HEK293 (cell line): ENCODE measurements at regions not wholly inside any gene's neighbourhood (a gene's known extent, or its start where the extent isn't known, plus 50 kb on each side); places are given as distances from the start of the nearest gene placed in this dataset.

Experiments
- CTCF ChIA-PET: fragments of 350-600 bp; formaldehyde crosslinking; extraction: SDS; loops from one replicate; lab custom pipeline; 2021; ENCODE audit warnings: antibody characterized with exemption; lab: Yijun Ruan, JAX
- POLR2A ChIA-PET: fragments of 300-600 bp; formaldehyde crosslinking; extraction: SDS; loops from one replicate; lab custom pipeline; 2020; ENCODE audit warnings: antibody characterized with exemption, inconsistent platforms; lab: Yijun Ruan, JAX
- H3K27ac ChIP-seq: fragments of 200-500 bp; sonication (Bioruptor generic); 2 replicates; pipeline ENCODE4 v1.5.1; 2014; ENCODE audit warnings: low read depth, low read length, control low read depth, inconsistent platforms; ENCODE audit errors: extremely low read depth
- H3K36me3 ChIP-seq, 2 experiments: fragments of 200-500 bp in 1 of 2; sonication (Bioruptor generic) in 1 of 2; 1 replicate in 1 of 2; 2 replicates in 1 of 2; pipeline ENCODE4 v1.5.1; 2014 to 2017; ENCODE audit warnings: inconsistent platforms in 2 of 2, low read length in 2 of 2; ENCODE audit not compliant: control insufficient read depth in 2 of 2, insufficient read depth in 1 of 2
- H3K4me1 ChIP-seq: fragments of 200-500 bp; sonication (Bioruptor generic); 2 replicates; pipeline ENCODE4 v1.5.1; 2014; ENCODE audit warnings: mild to moderate bottlenecking, low read length, inconsistent platforms; ENCODE audit not compliant: control insufficient read depth, insufficient read depth
- H3K4me3 ChIP-seq: 2 replicates; pipeline ENCODE4 v1.5.1; 2011; ENCODE audit warnings: low read depth, mild to moderate bottlenecking, control low read depth, low read length, moderate library complexity
- H3K9me3 ChIP-seq: fragments of 200-500 bp; sonication (Bioruptor generic); 2 replicates; pipeline ENCODE4 v1.5.1; 2014; ENCODE audit warnings: low read depth, low read length, inconsistent platforms; ENCODE audit not compliant: control insufficient read depth, insufficient read depth
- EGR2 ChIP-seq: fragments of 450-650 bp; formaldehyde crosslinking; IDR thresholded peaks from 2 replicates; pipeline ENCODE4 v1.5.1; 2016; ENCODE audit warnings: low read depth, missing biosample characterization, missing genetic modification characterization
- MYNN ChIP-seq: fragments of 450-650 bp; formaldehyde crosslinking; IDR thresholded peaks from 2 replicates; pipeline ENCODE4 v1.5.1; 2016; ENCODE audit warnings: missing biosample characterization, missing genetic modification characterization, borderline replicate concordance
- ZBTB1 ChIP-seq: fragments of 450-650 bp; formaldehyde crosslinking; IDR thresholded peaks from 2 replicates; pipeline ENCODE4 v1.5.1; 2016; ENCODE audit warnings: missing biosample characterization, missing genetic modification characterization
- ZFHX2 ChIP-seq: fragments of 450-650 bp; formaldehyde crosslinking; conservative IDR thresholded peaks from 2 replicates; pipeline ENCODE4 v1.5.1; 2016; ENCODE audit warnings: missing biosample characterization, missing genetic modification characterization
- ZFP3 ChIP-seq: fragments of 450-650 bp; formaldehyde crosslinking; IDR thresholded peaks from 2 replicates; pipeline ENCODE4 v1.5.1; 2016; ENCODE audit warnings: low read depth, missing biosample characterization, missing genetic modification characterization
- ZNF112 ChIP-seq: fragments of 450-650 bp; formaldehyde crosslinking; IDR thresholded peaks from 2 replicates; pipeline ENCODE4 v1.5.0; 2017; ENCODE audit warnings: missing biosample characterization, missing genetic modification characterization
- ZNF146 ChIP-seq: fragments of 450-650 bp; formaldehyde crosslinking; IDR thresholded peaks from 2 replicates; pipeline ENCODE4 v1.5.1; 2016; ENCODE audit warnings: missing biosample characterization, missing genetic modification characterization
- ZNF221 ChIP-seq: fragments of 450-650 bp; formaldehyde crosslinking; IDR thresholded peaks from 2 replicates; pipeline ENCODE4 v1.5.1; 2017; ENCODE audit warnings: missing biosample characterization, missing genetic modification characterization, borderline replicate concordance
- ZNF274 ChIP-seq, 2 experiments: fragments of 200-500 bp in 1 of 2; fragments of 450-650 bp in 1 of 2; sonication (Bioruptor generic) in 1 of 2; formaldehyde crosslinking in 1 of 2; IDR thresholded peaks; 2 replicates each; pipeline versions ENCODE4 v1.5.1 to v1.6.1; 2014 to 2016; ENCODE audit warnings: borderline replicate concordance in 1 of 2, inconsistent platforms in 1 of 2, low read length in 1 of 2, missing biosample characterization in 1 of 2, missing genetic modification characterization in 1 of 2
- ZNF37A ChIP-seq: fragments of 450-650 bp; IDR thresholded peaks from 2 replicates; pipeline ENCODE4 v1.5.1; 2018; ENCODE audit warnings: missing biosample characterization, missing genetic modification characterization
- ZNF394 ChIP-seq: fragments of 450-650 bp; formaldehyde crosslinking; IDR thresholded peaks from 2 replicates; pipeline ENCODE4 v1.5.1; 2016; ENCODE audit warnings: missing biosample characterization, missing genetic modification characterization, mild to moderate bottlenecking, moderate library complexity, borderline replicate concordance
- ZNF423 ChIP-seq: fragments of 450-650 bp; formaldehyde crosslinking; IDR thresholded peaks from 2 replicates; pipeline ENCODE4 v1.5.1; 2016; ENCODE audit warnings: missing biosample characterization, missing genetic modification characterization
- ZNF449 ChIP-seq: fragments of 450-650 bp; formaldehyde crosslinking; IDR thresholded peaks from 2 replicates; pipeline ENCODE4 v1.5.1; 2017; ENCODE audit warnings: missing biosample characterization, mild to moderate bottlenecking, missing genetic modification characterization, moderate library complexity
- ZNF843 ChIP-seq: fragments of 450-650 bp; formaldehyde crosslinking; IDR thresholded peaks from 2 replicates; pipeline ENCODE4 v1.5.1; 2016; ENCODE audit warnings: missing biosample characterization, missing genetic modification characterization
- TF ChIP-seq, protein P1 (sequence below): fragments of 450-650 bp; formaldehyde crosslinking; conservative IDR thresholded peaks from 2 replicates; pipeline ENCODE4 v1.5.1; 2016; ENCODE audit warnings: low read depth, missing biosample characterization, missing genetic modification characterization
- TF ChIP-seq, protein P2 (sequence below): fragments of 450-650 bp; formaldehyde crosslinking; IDR thresholded peaks from 2 replicates; pipeline ENCODE4 v1.5.0; 2017; ENCODE audit warnings: missing biosample characterization, missing genetic modification characterization, borderline replicate concordance
- TF ChIP-seq, protein P3 (sequence below): fragments of 450-650 bp; formaldehyde crosslinking; IDR thresholded peaks from 2 replicates; pipeline ENCODE4 v1.5.1; 2016; ENCODE audit warnings: missing biosample characterization, missing genetic modification characterization

- no peak for TF ChIP-seq ZNF146 (tag by site-specific recombination)
- TF ChIP-seq ZFP3 (tag by site-specific recombination) = no peak
- TF ChIP-seq EGR2 (tag by site-specific recombination) = no peak
- TF ChIP-seq ZNF221 (tag by site-specific recombination) = no peak
- TF ChIP-seq MYNN (tag by site-specific recombination) = no peak
- TF ChIP-seq, protein P1, sequence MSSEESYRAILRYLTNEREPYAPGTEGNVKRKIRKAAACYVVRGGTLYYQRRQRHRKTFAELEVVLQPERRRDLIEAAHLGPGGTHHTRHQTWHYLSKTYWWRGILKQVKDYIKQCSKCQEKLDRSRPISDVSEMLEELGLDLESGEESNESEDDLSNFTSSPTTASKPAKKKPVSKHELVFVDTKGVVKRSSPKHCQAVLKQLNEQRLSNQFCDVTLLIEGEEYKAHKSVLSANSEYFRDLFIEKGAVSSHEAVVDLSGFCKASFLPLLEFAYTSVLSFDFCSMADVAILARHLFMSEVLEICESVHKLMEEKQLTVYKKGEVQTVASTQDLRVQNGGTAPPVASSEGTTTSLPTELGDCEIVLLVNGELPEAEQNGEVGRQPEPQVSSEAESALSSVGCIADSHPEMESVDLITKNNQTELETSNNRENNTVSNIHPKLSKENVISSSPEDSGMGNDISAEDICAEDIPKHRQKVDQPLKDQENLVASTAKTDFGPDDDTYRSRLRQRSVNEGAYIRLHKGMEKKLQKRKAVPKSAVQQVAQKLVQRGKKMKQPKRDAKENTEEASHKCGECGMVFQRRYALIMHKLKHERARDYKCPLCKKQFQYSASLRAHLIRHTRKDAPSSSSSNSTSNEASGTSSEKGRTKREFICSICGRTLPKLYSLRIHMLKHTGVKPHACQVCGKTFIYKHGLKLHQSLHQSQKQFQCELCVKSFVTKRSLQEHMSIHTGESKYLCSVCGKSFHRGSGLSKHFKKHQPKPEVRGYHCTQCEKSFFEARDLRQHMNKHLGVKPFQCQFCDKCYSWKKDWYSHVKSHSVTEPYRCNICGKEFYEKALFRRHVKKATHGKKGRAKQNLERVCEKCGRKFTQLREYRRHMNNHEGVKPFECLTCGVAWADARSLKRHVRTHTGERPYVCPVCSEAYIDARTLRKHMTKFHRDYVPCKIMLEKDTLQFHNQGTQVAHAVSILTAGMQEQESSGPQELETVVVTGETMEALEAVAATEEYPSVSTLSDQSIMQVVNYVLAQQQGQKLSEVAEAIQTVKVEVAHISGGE (tag by site-specific recombination) = no peak
- TF ChIP-seq ZNF843 = no peak
Measured at GRCh38 chr3:6113338-6113737, 747.6 kb upstream of the GRM7 start (continued).

DNA sequence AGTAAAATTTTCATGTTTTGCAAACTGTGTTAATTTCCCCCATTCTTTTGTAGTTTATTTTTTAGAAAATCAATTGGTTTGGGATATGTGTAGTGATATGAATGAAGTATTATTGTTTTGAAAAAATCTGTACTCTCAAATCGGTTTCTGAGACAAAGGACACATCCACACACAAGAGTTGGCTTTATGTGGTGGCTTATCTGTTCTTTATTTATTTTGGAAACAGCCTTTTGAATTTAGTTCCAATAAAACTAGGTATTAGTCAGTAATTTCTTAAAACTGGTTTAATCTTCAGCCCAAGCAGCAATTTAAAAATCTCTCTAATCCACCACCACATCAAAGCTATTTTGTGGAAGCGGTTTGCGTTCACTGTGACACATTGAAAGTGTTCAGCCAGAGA, 741.5 kb upstream of the GRM7 start:
- no peak for TF ChIP-seq ZNF449 (tag by site-specific recombination)
- no peak for TF ChIP-seq ZFHX2 (tag by site-specific recombination)
- TF ChIP-seq ZBTB1 (tag by site-specific recombination) = no peak
- TF ChIP-seq ZNF423 (tag by site-specific recombination) = no peak
- no peak for TF ChIP-seq ZNF37A (tag by site-specific recombination)
- no peak for TF ChIP-seq ZNF112 (tag by site-specific recombination)
- TF ChIP-seq, protein P2, sequence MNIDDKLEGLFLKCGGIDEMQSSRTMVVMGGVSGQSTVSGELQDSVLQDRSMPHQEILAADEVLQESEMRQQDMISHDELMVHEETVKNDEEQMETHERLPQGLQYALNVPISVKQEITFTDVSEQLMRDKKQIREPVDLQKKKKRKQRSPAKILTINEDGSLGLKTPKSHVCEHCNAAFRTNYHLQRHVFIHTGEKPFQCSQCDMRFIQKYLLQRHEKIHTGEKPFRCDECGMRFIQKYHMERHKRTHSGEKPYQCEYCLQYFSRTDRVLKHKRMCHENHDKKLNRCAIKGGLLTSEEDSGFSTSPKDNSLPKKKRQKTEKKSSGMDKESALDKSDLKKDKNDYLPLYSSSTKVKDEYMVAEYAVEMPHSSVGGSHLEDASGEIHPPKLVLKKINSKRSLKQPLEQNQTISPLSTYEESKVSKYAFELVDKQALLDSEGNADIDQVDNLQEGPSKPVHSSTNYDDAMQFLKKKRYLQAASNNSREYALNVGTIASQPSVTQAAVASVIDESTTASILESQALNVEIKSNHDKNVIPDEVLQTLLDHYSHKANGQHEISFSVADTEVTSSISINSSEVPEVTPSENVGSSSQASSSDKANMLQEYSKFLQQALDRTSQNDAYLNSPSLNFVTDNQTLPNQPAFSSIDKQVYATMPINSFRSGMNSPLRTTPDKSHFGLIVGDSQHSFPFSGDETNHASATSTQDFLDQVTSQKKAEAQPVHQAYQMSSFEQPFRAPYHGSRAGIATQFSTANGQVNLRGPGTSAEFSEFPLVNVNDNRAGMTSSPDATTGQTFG (tag by site-specific recombination) = no peak
- no peak for TF ChIP-seq ZNF394 (tag by site-specific recombination)
- no peak for TF ChIP-seq ZNF274 (IDR thresholded peaks at IDR 0.05; ENCODE audit: low read length)
- no peak for TF ChIP-seq ZNF274 (tag by site-specific recombination; IDR thresholded peaks at IDR 0.05; ENCODE audit: borderline replicate concordance)
- TF ChIP-seq, protein P3, sequence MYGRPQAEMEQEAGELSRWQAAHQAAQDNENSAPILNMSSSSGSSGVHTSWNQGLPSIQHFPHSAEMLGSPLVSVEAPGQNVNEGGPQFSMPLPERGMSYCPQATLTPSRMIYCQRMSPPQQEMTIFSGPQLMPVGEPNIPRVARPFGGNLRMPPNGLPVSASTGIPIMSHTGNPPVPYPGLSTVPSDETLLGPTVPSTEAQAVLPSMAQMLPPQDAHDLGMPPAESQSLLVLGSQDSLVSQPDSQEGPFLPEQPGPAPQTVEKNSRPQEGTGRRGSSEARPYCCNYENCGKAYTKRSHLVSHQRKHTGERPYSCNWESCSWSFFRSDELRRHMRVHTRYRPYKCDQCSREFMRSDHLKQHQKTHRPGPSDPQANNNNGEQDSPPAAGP (tag by site-specific recombination) = no peak
- TF ChIP-seq, protein P1 (tag by site-specific recombination) = no peak
- TF ChIP-seq, all 188 proteins: peak for 0
- ChIA-PET POLR2A (no interaction called here), CTCF (no interaction called here)
- H3K4me3 ChIP-seq = no peak overlapping the region
- no peak overlapping the region for H3K27ac ChIP-seq
- no peaks in the 10 kb centered on the region for H3K9me3 ChIP-seq
- no peaks in the 10 kb centered on the region for H3K36me3 ChIP-seq
- H3K4me1 ChIP-seq = no peaks in the 10 kb centered on the region
